GM12872 (cell line): ENCODE measurements at regions not wholly inside any gene's neighbourhood (a gene's known extent, or its start where the extent isn't known, plus 50 kb on each side); places are given as distances from the start of the nearest gene placed in this dataset.

Experiments
- CTCF ChIP-seq: IDR thresholded peaks from 3 replicates; pipeline ENCODE4 v1.5.1; 2011; ENCODE audit warnings: low read depth, mild to moderate bottlenecking, low read length, moderate library complexity; ENCODE audit not compliant: insufficient read depth

- TF ChIP-seq CTCF, result no peak
Observed at GRCh38 chr1:216936779-216937178, 213.6 kb upstream of the ESRRG start.

DNA sequence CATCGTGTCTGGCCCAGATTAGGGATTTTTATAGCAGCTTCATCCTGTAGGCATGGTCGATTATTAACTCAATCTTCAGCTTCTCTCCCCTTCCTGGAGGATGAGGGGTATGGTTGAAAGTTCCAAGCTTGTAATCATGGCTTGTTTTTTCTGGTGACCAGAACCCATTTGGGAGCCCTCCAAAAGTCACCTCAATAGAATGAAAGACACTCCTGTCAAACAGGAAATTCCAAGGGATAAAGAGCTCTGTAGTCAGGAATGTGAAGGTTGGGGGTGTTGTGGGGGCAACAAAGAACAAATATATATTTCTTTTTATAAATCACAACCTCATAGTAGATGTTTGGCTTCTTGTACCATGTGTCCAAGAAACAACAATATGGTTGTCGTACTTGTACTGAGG lies 212.7 kb upstream of the ESRRG start:
- no peak for TF ChIP-seq CTCF

DNA sequence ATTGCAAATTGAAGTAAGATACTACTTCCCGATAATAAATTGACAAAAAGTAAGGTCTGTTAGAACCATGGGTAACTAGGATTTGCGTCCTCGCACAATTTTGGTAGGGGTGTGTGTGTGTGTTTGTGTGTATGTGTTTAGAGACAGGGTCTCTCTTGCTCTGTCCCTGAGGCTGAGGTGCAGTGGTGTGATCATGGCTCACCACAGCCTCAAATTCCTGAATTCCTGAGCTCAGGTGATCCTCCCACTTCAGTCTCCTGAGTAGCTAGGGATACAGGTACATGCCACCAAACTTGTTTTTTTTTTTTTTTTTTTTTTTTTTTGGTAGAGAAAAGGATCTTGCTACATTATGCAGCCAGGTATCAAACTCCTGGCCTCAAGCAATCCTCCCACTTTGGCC lies 209.2 kb upstream of the ESRRG start:
- TF ChIP-seq CTCF, result no peak

DNA sequence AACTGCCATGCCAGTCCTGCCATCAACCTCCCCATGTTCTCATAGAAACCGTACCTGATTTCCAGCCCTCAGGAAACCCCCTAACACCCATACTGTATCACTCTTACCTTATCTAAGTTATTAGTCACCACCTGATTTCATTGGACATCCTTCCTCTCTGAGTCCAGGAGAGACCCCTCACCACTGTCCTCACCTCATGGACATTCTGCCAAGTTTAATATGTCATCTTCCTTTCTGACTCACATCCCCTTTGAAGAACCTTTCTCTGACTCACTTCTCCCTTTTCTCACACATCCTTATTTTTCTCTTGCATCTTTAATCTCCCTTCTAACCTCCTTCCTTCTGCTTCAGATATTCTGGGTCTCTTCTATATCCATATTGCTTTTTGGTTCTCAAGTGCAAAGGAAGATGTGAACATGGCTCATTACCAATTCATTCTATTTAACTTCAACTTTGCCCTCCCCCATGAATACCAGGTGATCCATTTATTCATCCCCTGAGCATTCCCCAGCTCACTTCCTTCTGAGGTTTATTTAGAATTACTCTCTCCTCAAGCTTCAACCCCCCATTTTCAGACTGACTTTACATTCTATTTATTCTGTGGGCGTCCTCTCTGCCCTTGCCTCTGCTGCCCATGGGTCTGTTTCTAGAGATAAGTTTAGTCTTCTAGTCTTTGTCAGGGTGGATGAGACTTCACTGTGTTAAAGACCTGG lies 206.8 kb upstream of the ESRRG start:
- TF ChIP-seq CTCF, result no peak

- TF ChIP-seq CTCF, result no peak
Observed at GRCh38 chr1:216927633-216928032, 204.4 kb upstream of the ESRRG start.

DNA sequence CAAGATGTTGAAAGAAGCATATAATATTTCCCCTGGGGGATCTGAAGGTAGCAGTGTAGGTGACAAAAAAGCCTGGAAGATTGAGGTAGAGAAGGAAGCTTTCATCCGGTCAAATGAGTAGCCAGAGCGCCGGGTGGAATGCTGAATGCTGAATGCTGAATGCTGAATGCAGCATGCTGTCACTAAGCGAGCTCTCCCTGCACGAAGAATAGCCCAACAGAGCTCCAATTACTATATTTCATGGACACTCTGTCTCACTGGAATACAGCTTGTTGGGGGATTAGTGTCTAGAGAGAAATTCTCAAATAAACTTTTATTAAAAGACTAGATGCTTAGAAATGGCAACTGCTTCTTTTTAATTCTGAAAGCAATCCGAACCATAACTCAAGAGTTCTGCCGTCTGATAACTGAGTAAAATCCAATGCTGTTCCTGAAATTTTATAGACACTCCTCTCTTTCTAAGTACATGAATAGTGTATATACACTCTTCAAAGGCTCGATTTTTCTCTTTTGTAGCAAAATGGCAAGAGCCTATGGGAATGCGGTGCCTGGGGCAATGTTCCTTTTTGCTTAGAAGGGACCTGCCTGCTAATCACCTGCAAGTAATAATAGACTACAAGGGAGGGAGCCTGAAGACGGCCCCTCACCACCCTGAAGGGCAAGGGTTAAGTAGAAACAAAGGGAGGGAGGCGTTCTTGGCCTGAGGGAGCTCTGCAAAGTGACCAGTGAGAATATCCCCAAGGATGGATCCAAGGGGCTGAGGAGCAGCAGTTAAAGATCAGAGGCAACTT lies 203.7 kb upstream of the ESRRG start:
- TF ChIP-seq CTCF, result no peak

- TF ChIP-seq CTCF, result no peak
Observed at GRCh38 chr1:216925962-216926625, 202.9 kb upstream of the ESRRG start.
